H9 (cell line): ENCODE measurements at regions not wholly inside any gene's neighbourhood (a gene's known extent, or its start where the extent isn't known, plus 50 kb on each side); places are given as distances from the start of the nearest gene placed in this dataset.

Experiments
- DNase-seq: peaks from one replicate; pipeline ENCODE4 v3.0.0-alpha.2; 2017
- H2AFZ ChIP-seq: one replicate; pipeline ENCODE4 v1.6.1; 2013; ENCODE audit warnings: mild to moderate bottlenecking, low read length, control low read depth, moderate library complexity
- H2AK5ac ChIP-seq: 2 replicates; pipeline ENCODE4 v1.6.1; 2013; ENCODE audit warnings: low read length, control low read depth, mixed read lengths; ENCODE audit not compliant: insufficient read length
- H2BK120ac ChIP-seq: one replicate; pipeline ENCODE4 v1.6.1; 2013; ENCODE audit warnings: low read depth, mild to moderate bottlenecking, low read length, control low read depth, inconsistent platforms; ENCODE audit not compliant: poor library complexity, severe bottlenecking
- H2BK12ac ChIP-seq: 2 replicates; pipeline ENCODE4 v1.6.1; 2013; ENCODE audit warnings: low read length, control low read depth, mixed read lengths, low read depth; ENCODE audit not compliant: insufficient read length
- H2BK15ac ChIP-seq: 2 replicates; pipeline ENCODE4 v1.6.1; 2013; ENCODE audit warnings: low read depth, low read length, control low read depth
- H2BK20ac ChIP-seq: one replicate; pipeline ENCODE4 v1.6.1; 2013; ENCODE audit warnings: low read depth, mild to moderate bottlenecking, low read length, control low read depth, inconsistent platforms; ENCODE audit not compliant: poor library complexity, severe bottlenecking
- H2BK5ac ChIP-seq: 2 replicates; pipeline ENCODE4 v1.6.1; 2013; ENCODE audit warnings: low read length, control low read depth, mixed read lengths; ENCODE audit not compliant: insufficient read length
- H3K14ac ChIP-seq: 2 replicates; pipeline ENCODE4 v1.6.1; 2013; ENCODE audit warnings: low read length, control low read depth; ENCODE audit not compliant: insufficient read depth
- H3K18ac ChIP-seq: 2 replicates; pipeline ENCODE4 v1.6.1; 2013; ENCODE audit warnings: low read depth, mild to moderate bottlenecking, mixed read lengths, low read length, control low read depth; ENCODE audit not compliant: insufficient read length
- H3K23ac ChIP-seq: 2 replicates; pipeline ENCODE4 v1.6.1; 2013; ENCODE audit warnings: low read length, control low read depth, mixed read lengths, low read depth; ENCODE audit not compliant: insufficient read length
- H3K23me2 ChIP-seq: 2 replicates; pipeline ENCODE4 v1.6.1; 2013; ENCODE audit warnings: low read depth, mild to moderate bottlenecking, mixed read lengths, low read length, control low read depth; ENCODE audit not compliant: insufficient read length, poor library complexity, severe bottlenecking
- H3K27ac ChIP-seq: 2 replicates; pipeline ENCODE4 v1.5.1; 2013; ENCODE audit warnings: low read length, control low read depth, mixed read lengths, low read depth; ENCODE audit not compliant: insufficient read length
- H3K27me3 ChIP-seq: 2 replicates; pipeline ENCODE4 v1.6.1; 2013; ENCODE audit warnings: low read length, control low read depth, inconsistent platforms; ENCODE audit not compliant: insufficient read depth
- H3K4ac ChIP-seq: 2 replicates; pipeline ENCODE4 v1.6.1; 2013; ENCODE audit warnings: low read depth, mild to moderate bottlenecking, control low read depth, inconsistent platforms, low read length, moderate library complexity
- H3K4me1 ChIP-seq: 2 replicates; pipeline ENCODE4 v1.6.1; 2013; ENCODE audit warnings: low read length, control low read depth, inconsistent platforms; ENCODE audit not compliant: insufficient read depth
- H3K4me2 ChIP-seq: 2 replicates; pipeline ENCODE4 v1.6.1; 2013; ENCODE audit warnings: low read length, control low read depth, mixed read lengths; ENCODE audit not compliant: insufficient read length, insufficient read depth
- H3K56ac ChIP-seq: 2 replicates; pipeline ENCODE4 v1.6.1; 2013; ENCODE audit warnings: low read depth, mild to moderate bottlenecking, mixed read lengths, low read length, control low read depth; ENCODE audit not compliant: insufficient read length
- H3K79me1 ChIP-seq: 2 replicates; pipeline ENCODE4 v1.6.1; 2013; ENCODE audit warnings: low read depth, mild to moderate bottlenecking, moderate library complexity, low read length, control low read depth, inconsistent platforms; ENCODE audit not compliant: insufficient read depth, poor library complexity, severe bottlenecking
- H3K79me2 ChIP-seq: 2 replicates; pipeline ENCODE4 v1.6.1; 2013; ENCODE audit warnings: low read length, control low read depth, inconsistent platforms; ENCODE audit not compliant: insufficient read depth
- H3K9ac ChIP-seq: 2 replicates; pipeline ENCODE4 v1.6.1; 2013; ENCODE audit warnings: low read length, control low read depth, mixed read lengths; ENCODE audit not compliant: insufficient read length; ENCODE audit errors: extremely low read depth
- H3K9me3 ChIP-seq: one replicate; pipeline ENCODE4 v1.6.1; 2013; ENCODE audit warnings: low read depth, low read length, inconsistent platforms; ENCODE audit not compliant: control insufficient read depth
- H3T11ph ChIP-seq: one replicate; pipeline ENCODE4 v1.6.1; 2013; ENCODE audit warnings: mild to moderate bottlenecking, low read length, control low read depth, inconsistent platforms
- H4K20me1 ChIP-seq: one replicate; pipeline ENCODE4 v1.6.1; 2013; ENCODE audit not compliant: control insufficient read depth, insufficient read length, insufficient read depth
- H4K5ac ChIP-seq: 2 replicates; pipeline ENCODE4 v1.6.1; 2013; ENCODE audit warnings: low read depth, mild to moderate bottlenecking, mixed read lengths, low read length, control low read depth; ENCODE audit not compliant: insufficient read length
- H4K8ac ChIP-seq: replicated peaks from 2 replicates; pipeline ENCODE4 v1.6.1; 2013; ENCODE audit warnings: low read length, control low read depth, mixed read lengths, low read depth; ENCODE audit not compliant: insufficient read length
- H4K91ac ChIP-seq: 2 replicates; pipeline ENCODE4 v1.6.1; 2013; ENCODE audit warnings: low read depth, mild to moderate bottlenecking, moderate library complexity, mixed read lengths, low read length, control low read depth; ENCODE audit not compliant: insufficient read length
- H3K27ac Mint-ChIP-seq, 3 experiments: 2 replicates in 2 of 3; 3 replicates in 1 of 3; pipeline ENCODE4 v1.8.0; 2020 to 2021; ENCODE audit warnings: mixed read lengths in 3 of 3, mild to moderate bottlenecking in 1 of 3, moderate library complexity in 1 of 3
- H3K27me3 Mint-ChIP-seq: 2 replicates; pipeline ENCODE4 v1.8.0; 2021; ENCODE audit warnings: low read depth, mild to moderate bottlenecking, moderate library complexity, mixed read lengths
- H3K36me3 Mint-ChIP-seq, 3 experiments: 2 replicates in 2 of 3; 3 replicates in 1 of 3; pipeline ENCODE4 v1.8.0; 2020 to 2021; ENCODE audit warnings: low read depth in 3 of 3, mixed read lengths in 3 of 3; ENCODE audit not compliant: insufficient read depth in 1 of 3
- H3K4me1 Mint-ChIP-seq, 2 experiments: 2 replicates each; pipeline ENCODE4 v1.8.0; 2020; ENCODE audit warnings: mixed read lengths in 2 of 2
- H3K4me3 Mint-ChIP-seq, 2 experiments: 2 replicates in 1 of 2; 3 replicates in 1 of 2; pipeline ENCODE4 v1.8.0; 2020 to 2021; ENCODE audit warnings: mild to moderate bottlenecking in 2 of 2, mixed read lengths in 2 of 2, moderate library complexity in 1 of 2
- H3K9me3 Mint-ChIP-seq, 2 experiments: 2 replicates in 1 of 2; 3 replicates in 1 of 2; pipeline ENCODE4 v1.8.0; 2020; ENCODE audit warnings: mild to moderate bottlenecking in 2 of 2, mixed read lengths in 2 of 2, moderate library complexity in 1 of 2
- TF ChIP-seq, protein P1 (sequence below): fragments of 200-600 bp; sonication (generic); conservative IDR thresholded peaks from 3 replicates; pipeline ENCODE4 v1.8.0; 2021; ENCODE audit warnings: antibody characterized with exemption, mild to moderate bottlenecking

- Histone ChIP-seq H2BK15ac (no peak overlapping the region), H3K9ac (no peak overlapping the region), H4K20me1 (no peaks in the 10 kb centered on the region), H3K9me3 (no peaks in the 10 kb centered on the region), H3K27me3 (no peaks in the 10 kb centered on the region), H3K4me2 (no peak overlapping the region), H3K4ac (no peak overlapping the region), H3K23me2 (no peaks in the 10 kb centered on the region), H2AFZ (no peak overlapping the region), H3K56ac (no peak overlapping the region), H2BK5ac (no peak overlapping the region), H3K4me1 (no peaks in the 10 kb centered on the region), H3K79me2 (no peaks in the 10 kb centered on the region), H2BK120ac (no peak overlapping the region), H2BK12ac (no peak overlapping the region), H3T11ph (no peak overlapping the region), H4K5ac (no peak overlapping the region), H4K8ac (no peak overlapping the region), H3K23ac (no peak overlapping the region), H2AK5ac (no peak overlapping the region), H3K14ac (no peak overlapping the region), H2BK20ac (no peak overlapping the region), H3K79me1 (no peaks in the 10 kb centered on the region), H4K91ac (no peak overlapping the region), H3K18ac (no peak overlapping the region), H3K27ac (no peak overlapping the region)
- no peaks in the 10 kb centered on the region; the same call in 1 of the 2 replicates for H3K27me3 Mint-ChIP-seq
- H3K4me3 Mint-ChIP-seq = no peak overlapping the region
- H3K36me3 Mint-ChIP-seq = no peaks in the 10 kb centered on the region
- no peaks in the 10 kb centered on the region for H3K9me3 Mint-ChIP-seq
- no peak for DNase-seq
- peaks cover 0 to 4% of the 10 kb centered on the region in 2 experiments; a peak in 2 of 4 replicates for H3K4me1 Mint-ChIP-seq
- TF ChIP-seq, protein P1, sequence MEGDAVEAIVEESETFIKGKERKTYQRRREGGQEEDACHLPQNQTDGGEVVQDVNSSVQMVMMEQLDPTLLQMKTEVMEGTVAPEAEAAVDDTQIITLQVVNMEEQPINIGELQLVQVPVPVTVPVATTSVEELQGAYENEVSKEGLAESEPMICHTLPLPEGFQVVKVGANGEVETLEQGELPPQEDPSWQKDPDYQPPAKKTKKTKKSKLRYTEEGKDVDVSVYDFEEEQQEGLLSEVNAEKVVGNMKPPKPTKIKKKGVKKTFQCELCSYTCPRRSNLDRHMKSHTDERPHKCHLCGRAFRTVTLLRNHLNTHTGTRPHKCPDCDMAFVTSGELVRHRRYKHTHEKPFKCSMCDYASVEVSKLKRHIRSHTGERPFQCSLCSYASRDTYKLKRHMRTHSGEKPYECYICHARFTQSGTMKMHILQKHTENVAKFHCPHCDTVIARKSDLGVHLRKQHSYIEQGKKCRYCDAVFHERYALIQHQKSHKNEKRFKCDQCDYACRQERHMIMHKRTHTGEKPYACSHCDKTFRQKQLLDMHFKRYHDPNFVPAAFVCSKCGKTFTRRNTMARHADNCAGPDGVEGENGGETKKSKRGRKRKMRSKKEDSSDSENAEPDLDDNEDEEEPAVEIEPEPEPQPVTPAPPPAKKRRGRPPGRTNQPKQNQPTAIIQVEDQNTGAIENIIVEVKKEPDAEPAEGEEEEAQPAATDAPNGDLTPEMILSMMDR = no peak
- H3K27ac Mint-ChIP-seq = no peak overlapping the region; a peak in 1 of 7 replicates
Observed at GRCh38 chr5:81878333-81878732, 93.5 kb upstream of the ATG10 start.
